ENCODE measurements at regions not wholly inside any gene's neighbourhood (a gene's known extent, or its start where the extent isn't known, plus 50 kb on each side); places are given as distances from the start of the nearest gene placed in this dataset.

DNA sequence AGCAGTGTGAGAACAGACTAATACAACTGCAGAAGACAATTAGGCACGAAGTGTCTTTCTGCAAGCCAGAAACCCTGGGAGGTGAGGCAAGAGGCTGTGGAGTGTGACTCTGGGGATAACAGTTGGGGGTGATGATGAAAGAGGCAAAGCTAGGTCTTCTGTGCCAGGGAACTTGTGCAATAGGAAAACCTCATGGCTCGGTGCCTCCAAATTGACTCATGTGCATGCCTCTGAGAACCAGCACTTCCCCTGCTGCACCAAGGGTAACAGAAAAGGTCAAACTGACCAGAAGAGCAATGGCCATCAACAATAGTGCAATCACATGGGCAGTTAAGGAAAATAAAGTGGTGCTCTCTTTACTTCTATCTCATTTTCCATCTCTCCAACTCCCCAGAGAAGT lies 136.4 kb downstream of the SCG2 start:
- TF ChIP-seq, protein P1, sequence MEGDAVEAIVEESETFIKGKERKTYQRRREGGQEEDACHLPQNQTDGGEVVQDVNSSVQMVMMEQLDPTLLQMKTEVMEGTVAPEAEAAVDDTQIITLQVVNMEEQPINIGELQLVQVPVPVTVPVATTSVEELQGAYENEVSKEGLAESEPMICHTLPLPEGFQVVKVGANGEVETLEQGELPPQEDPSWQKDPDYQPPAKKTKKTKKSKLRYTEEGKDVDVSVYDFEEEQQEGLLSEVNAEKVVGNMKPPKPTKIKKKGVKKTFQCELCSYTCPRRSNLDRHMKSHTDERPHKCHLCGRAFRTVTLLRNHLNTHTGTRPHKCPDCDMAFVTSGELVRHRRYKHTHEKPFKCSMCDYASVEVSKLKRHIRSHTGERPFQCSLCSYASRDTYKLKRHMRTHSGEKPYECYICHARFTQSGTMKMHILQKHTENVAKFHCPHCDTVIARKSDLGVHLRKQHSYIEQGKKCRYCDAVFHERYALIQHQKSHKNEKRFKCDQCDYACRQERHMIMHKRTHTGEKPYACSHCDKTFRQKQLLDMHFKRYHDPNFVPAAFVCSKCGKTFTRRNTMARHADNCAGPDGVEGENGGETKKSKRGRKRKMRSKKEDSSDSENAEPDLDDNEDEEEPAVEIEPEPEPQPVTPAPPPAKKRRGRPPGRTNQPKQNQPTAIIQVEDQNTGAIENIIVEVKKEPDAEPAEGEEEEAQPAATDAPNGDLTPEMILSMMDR (IDR thresholded peaks at IDR 0.05) = no peak
- Histone ChIP-seq H3K9me3 (no peaks in the 10 kb centered on the region), H3K4me1 (peaks cover 5 to 52% (median 16%) of the 10 kb centered on the region in 4 donors), H3K27ac (peak overlapping the region; percentile 39 to 63), H3K36me3 (no peaks in the 10 kb centered on the region), H3K27me3 (no peaks in the 10 kb centered on the region), H3K4me3 (no peak overlapping the region)
- peak; percentile 92 to 96 for DNase-seq
- intact Hi-C loops (cut with DNase I; ENCODE audit: low total_unique reads) = loop anchor here (5.0 to 10.0 kb wide), 2 partner anchors 149 to 413 kb away; partner anchors contain the start of gene KCNE4

DNA sequence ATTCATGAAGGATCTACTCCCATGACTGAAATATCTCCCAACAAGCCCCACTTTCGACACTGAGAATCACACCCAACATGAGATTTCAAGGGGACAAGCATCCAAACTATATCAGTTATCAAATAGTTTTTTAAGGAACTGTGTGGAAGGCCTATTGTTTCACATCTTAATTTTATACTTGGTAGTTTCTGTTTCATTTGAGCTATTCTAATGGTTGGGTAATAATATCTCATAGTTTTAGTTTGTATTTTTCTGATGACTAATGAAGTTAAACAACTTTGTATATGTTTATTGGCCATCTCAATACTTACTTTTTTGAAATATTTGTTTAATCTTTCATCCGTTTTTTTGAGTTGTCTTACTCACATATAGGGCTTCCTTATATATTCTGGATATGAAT lies 135.0 kb downstream of the SCG2 start:
- no peaks in the 10 kb centered on the region for H3K9me3 ChIP-seq
- intact Hi-C loops (cut with DNase I; ENCODE audit: low total_unique reads) = loop anchor here (5.0 to 10.0 kb wide), 2 partner anchors 148 to 415 kb away; partner anchors contain the start of gene KCNE4

DNA sequence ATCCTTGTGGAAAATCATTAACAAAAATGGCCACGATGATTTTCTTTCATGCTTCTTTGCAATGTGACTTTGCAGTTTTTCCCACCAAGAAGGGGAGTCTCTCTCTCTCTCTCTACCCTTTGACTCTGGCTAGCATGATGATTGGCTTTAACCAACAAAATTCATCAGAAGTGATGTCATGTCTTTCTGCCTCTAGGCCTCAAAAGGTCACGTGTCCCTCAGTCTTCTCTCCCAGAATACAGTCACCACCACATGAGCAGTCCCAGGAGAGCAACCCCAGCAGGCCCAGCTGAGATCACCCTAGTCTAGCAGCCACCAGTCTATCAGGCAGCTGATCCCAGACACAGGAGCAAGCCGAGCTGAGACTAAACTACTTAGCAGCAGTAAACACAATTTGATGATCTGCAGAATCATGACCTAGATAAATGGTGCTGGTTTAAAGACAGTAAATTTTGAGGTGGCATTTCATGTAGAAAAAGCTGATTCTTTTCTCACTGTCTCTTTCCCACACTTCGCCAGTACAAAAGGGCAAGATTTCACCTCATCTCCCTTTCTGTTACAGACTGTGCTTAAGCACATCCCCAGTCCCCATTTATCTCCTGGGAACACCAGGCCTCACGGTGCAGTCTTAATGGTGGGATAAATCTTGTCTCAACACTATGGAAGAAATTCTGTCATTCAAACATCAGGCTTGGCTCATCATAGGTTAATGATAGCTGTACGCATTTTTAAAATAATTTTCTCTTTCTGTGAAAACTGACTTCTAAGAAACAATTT lies 132.7 kb downstream of the SCG2 start:
- peak overlapping the region; percentile 68 to 80 for H3K27ac ChIP-seq
- H3K4me1 ChIP-seq = peaks cover 6 to 51% (median 16%) of the 10 kb centered on the region in 4 donors
- TF ChIP-seq, protein P1 (IDR thresholded peaks at IDR 0.05) = no peak
- H3K4me3 ChIP-seq = no peak overlapping the region
- no peaks in the 10 kb centered on the region for H3K27me3 ChIP-seq
- intact Hi-C loops (cut with DNase I; ENCODE audit: low total_unique reads) = loop anchor here (5.0 to 10.0 kb wide), 2 partner anchors 145 to 417 kb away; partner anchors contain the start of gene KCNE4
- H3K9me3 ChIP-seq = no peaks in the 10 kb centered on the region
- DNase-seq = peak; percentile 90 to 93
- H3K36me3 ChIP-seq = no peaks in the 10 kb centered on the region

More for the DNA sequence above, 135.0 kb downstream of the SCG2 start:
- TF ChIP-seq, protein P1 (IDR thresholded peaks at IDR 0.05) = no peak
- H3K27me3 ChIP-seq = no peaks in the 10 kb centered on the region
- no peak overlapping the region for H3K4me3 ChIP-seq
- peaks cover 6 to 53% (median 16%) of the 10 kb centered on the region in 4 donors for H3K4me1 ChIP-seq
- no peak for DNase-seq
- no peaks in the 10 kb centered on the region for H3K36me3 ChIP-seq
- peak overlapping the region; percentile 39 to 63 for H3K27ac ChIP-seq

DNA sequence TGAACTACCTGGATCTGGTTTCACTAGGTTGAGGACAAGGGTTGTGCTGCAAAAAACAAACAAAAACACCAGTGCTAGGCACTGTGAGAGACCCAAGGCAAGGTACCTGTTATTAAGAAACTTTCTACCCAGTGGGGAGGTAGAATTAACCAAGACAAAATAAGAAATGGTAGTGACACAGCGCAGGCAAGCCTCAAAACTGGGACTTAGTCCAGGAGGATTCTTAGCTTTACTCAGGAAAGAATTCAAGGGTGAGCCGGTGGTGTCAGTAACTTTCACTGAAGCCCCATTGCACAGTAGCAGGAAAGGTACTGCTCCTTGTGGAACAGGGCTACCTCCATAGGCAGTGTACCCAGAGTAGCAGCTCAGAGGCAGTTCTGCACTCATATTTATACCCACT lies 131.6 kb downstream of the SCG2 start:
- Histone ChIP-seq H3K27ac (peak overlapping the region; percentile 68 to 80), H3K9me3 (no peaks in the 10 kb centered on the region), H3K4me3 (no peak overlapping the region), H3K36me3 (no peaks in the 10 kb centered on the region), H3K4me1 (peaks cover 6 to 41% (median 21%) of the 10 kb centered on the region in 4 donors), H3K27me3 (no peaks in the 10 kb centered on the region)
- DNase-seq = no peak
- intact Hi-C loops (cut with DNase I; ENCODE audit: low total_unique reads) = no loop called here
- TF ChIP-seq, protein P1 (IDR thresholded peaks at IDR 0.05) = no peak

DNA sequence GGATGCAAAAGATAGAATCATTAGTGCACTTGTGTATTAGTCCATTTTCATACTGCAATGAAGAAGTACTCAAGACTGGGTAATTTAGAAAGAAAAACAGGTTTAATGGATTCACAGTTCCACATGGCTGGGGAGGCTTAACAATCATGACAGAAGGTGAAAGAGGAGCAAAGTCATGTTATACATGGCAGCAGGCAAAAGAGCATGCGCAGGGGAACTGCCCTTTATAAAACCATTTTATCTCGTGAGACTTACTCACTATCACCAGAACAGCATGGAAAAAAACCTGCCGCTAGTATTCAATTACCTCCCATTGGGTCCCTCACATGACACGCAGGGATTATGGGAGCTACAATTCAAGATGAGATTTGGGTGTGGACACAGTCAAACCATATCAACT lies 129.4 kb downstream of the SCG2 start:
- peaks cover 6 to 32% (median 21%) of the 10 kb centered on the region in 4 donors for H3K4me1 ChIP-seq
- H3K27ac ChIP-seq = no peak overlapping the region
- intact Hi-C loops (cut with DNase I; ENCODE audit: low total_unique reads) = no loop called here
- no peaks in the 10 kb centered on the region for H3K36me3 ChIP-seq
- no peak overlapping the region for H3K4me3 ChIP-seq
- TF ChIP-seq, protein P1 (IDR thresholded peaks at IDR 0.05) = no peak
- no peaks in the 10 kb centered on the region for H3K27me3 ChIP-seq
- no peak for DNase-seq
- no peaks in the 10 kb centered on the region for H3K9me3 ChIP-seq
